GM19397 (cell line): ENCODE measurements at regions not wholly inside any gene's neighbourhood (a gene's known extent, or its start where the extent isn't known, plus 50 kb on each side); places are given as distances from the start of the nearest gene placed in this dataset.
"Not testable (repeated sequence)": the region's sequence is repeated elsewhere in the genome, so short reads cannot be mapped to it uniquely, and the experiment has no call there.

Experiments used
- ATAC-seq: cut with Tn5 transposase; IDR thresholded peaks from one replicate; pipeline ENCODE4 v1.9.1; 2021; ENCODE audit warnings: mild to moderate bottlenecking, moderate library complexity; ENCODE audit not compliant: unreplicated experiment

DNA sequence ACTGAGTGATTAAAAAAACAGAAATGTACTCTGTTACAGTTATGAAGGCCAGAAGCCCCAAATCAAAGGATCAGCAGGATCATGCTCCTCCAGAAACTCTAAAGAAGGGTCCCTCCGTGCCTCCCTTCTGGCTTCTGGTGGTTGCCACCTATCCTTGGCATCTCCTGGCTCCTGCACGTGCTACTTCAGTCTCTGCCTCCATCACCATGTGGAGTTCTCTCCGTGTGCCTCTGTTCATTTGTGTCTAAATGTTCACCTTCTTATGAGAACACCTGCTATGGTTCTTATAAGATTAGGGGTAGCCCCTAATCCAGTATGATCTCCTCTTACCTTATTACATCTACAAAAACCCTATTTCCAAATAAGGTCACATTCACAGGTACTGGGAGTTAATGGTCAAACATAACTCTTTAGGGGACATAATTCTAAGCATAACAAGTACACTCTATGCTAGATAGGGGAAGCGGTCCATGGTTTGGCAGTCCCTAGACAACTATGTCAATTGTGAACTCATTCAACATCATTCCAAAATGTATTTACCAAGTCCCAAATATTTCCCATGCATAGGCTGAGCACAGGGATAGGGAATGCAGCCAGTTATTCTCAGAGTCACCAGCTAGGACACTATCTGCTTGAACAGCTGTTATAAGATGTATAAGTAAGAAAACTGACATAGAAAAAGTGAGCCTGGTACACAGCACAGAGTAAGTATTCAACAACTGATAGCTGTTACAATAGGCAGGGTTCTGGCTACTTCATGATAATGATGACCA, 295.5 kb upstream of the BOD1L1 start:
- no peak for ATAC-seq

DNA sequence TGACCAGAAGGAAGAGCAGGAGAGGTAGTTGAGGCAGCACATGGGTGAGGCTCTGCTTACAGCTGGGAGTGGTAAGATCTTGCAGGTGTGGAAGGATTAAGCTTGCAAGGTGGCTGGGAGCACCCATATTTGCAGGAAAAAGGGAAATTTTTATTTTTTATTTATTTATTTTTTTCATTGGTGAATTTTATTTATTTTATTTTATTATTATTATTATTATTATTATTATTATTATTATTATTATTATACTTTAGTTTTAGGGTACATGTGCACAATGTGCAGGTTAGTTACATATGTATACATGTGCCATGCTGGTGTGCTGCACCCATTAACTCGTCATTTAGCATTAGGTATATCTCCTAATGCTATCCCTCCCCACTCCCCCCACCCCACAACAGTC, 297.4 kb upstream of the BOD1L1 start:
- not testable (repeated sequence) for ATAC-seq

DNA sequence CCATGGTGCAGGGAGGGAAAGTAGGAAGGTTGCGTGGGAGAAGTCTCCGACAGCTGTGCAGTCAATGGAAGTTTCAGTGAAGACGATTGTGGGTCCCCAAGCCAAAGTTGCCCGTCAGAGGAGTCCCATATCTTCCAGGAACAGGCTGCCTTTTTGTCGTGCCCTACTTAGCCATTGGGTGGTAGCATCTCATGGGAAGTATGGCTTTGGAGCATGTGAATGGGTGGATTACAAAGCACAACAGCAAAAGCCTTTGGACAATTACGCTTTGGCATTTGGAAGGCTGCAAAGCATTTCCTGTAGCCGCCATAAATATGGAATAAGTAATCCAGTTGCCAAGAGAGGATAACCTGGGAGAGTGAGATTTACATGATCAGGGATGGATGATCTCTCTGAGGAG, 300.7 kb upstream of the BOD1L1 start:
- no peak for ATAC-seq

DNA sequence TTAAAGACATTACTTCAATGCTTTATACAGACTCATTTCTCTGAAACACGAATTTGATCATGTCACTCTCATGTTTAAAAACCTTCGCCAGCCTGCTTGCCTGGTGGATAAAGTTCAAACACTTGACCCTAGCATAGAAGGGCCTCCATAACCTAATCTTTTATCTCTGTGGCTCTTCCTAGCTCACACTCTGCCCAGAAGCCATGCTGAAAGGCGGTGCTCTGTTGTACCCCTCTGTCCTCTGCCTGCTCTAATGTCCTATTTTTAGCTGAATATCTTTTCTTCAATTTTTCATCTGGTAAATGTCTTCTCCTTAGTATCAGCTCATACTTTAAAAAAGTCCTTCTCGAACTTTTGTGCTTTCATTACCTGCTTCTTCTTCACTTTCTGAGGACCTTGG, 302.6 kb upstream of the BOD1L1 start:
- ATAC-seq: no peak

DNA sequence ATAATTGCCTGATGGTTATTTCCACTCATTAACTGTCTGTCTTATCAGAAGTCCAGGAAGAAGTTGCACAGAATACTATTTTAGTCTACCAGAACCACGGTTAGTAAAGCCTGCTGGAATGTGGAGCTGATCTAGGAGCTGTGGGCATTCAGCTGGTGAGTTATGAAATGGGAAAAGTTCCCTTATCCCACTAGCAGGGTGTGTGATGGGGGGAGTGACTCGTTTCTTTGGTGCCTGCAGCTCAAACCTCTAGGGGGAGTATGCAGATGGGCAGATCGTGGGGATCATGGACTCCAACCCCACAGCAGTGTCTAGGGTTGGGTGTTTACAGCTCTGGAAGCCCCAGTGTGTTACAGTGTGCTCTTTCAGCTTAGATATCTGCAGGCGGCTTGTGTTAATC, 305.7 kb upstream of the BOD1L1 start:
- no peak for ATAC-seq

DNA sequence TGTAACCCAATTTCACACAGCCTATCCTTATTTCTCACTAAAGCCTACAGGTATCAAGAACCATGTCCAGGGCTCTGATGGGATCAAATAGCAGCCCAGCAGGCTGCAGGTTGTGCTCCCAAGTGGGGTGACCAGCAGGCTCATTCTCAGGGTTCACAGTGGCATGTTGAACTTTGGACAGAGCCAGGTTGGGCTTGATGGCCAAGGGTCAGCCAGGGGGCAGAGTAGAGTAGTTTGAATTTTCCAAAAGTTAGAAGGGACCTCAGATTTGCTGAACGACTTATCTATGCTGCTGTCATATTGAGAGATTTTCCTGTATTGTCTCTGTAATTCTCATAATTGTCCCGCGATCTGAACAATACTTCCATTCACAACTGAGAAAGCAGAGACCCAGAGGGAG, 310.8 kb upstream of the BOD1L1 start:
- no peak for ATAC-seq

DNA sequence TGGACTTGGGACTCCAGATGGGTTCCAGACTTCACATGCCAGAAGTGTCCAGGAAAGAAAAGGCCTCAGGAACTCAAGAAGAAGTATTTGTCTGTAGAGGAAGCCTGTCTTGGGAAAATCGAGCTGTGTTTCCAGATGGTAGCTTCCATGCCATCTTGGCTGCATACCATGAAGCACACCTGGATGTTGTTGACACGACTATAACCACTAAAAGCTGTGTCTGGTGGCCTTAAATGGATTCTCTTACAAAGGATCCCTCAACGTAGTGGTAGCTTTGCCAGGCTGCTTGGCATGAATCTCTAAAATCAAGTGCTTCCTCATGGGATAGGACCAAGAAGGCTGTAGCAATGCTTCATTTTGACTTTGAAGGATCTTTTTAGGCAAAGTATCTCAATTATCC, 313.4 kb upstream of the BOD1L1 start:
- no peak for ATAC-seq

DNA sequence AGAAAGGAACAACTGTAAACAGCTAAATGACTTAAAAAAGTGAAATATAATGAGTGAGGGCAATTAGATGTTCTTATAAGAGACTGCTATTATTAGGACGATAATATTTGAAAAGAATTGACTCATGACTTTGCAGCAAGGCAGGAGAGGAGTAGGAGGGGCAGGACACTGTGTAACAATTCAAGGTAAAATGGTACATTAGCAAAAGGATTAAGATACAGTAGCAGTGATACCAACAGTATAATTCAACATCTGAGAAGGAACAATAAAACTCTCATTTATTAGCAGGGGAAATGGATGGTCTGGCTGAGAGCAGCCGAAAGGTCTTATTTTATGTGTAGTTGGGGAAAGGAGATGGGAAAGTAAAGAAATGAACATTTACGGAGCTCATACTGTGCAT, 315.5 kb upstream of the BOD1L1 start:
- ATAC-seq: no peak

DNA sequence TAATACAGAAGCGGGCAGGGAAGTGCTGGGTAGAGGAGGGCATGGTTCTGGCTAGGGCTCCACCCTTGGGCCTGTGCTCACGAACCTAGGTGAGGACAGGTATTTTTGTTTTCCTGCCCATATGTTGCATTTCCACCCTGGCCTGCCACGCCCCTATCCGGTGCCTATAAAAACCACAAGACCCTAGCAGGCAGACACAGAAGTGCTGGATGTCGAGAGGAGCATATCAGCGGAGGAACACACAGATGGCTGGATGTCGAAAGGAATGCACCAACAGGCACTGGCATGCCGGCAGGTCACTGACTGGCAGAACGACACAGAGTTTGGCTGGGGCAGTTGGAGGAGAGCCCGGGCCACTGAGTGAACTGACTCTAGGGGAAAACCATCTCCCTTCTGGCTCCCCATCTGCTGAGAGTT, 316.6 kb upstream of the BOD1L1 start:
- ATAC-seq: no peak

DNA sequence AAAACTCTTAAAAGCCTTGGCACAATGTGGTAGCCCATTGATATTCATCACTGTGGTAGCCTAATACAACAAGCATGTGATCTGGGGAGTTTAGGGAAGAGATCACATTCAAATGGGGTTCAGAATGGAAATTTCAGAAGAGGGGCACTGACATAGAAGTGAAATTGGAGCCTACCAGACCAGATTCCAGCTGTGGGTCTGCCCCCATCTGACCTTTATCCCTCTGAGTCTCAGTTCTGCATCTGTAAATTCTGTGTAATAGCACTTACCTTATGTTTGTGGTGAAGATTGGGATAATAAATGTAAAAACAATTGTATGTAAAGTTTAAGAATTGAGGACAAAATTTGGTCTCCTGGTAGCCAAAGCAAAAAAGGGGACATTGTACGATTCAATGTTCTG, 320.4 kb upstream of the BOD1L1 start:
- no peak for ATAC-seq

DNA sequence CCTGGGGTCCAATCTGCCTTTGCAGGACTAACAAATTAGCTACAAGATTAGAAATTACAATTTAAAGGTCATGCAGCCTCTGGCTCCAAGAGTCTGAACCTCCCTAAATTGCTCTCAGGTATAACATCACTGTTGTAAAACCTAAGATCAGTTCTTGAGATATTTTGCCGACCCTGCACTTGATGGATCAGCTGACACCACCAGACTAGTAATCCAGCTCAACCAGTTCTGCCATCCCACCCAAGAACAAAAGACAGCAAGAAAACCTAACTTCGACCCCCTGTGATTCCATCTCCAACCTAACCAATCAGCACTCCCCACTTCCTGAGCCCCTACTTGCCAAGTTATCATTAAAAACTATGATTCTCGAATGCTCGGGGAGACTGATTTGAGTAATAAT, 323.0 kb upstream of the BOD1L1 start:
- ATAC-seq: no peak

DNA sequence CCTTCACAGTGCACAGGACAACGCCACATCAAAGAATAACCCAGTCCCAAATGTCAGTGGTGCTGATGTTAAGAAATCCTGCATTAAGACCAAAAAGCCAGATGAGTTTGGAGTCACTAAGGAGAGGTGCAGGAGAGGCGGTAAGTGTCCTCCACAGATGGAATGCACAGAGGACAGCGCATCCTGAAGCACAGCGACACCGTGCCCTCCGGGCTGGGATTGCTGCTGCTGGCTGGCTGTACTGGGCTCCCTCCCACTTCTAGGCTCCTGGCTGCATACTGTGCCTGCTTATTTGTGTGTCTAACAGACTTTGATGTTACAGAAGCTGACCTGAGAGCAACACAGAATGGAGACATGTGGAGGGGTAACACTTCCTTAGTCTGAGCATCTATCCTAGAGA, 325.6 kb upstream of the BOD1L1 start:
- no peak for ATAC-seq

DNA sequence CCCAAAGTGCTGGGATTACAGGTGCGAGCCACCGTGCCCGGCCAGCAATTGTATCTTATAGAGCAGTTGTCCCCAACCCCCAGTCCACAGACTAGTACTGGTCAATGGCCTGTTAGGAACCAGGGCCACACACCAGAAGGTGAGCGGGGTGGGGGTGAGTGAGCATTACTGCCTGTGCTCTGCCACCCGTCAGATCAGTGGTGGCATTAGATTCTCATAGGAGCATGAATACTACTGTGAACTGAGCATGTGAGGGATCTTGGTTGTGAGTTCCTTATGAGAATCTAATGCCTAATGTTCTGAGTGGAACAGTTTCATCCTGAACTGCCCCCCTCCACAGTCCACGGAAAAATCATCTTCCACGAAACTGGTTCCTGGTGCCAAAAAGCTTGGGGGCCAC, 328.0 kb upstream of the BOD1L1 start:
- no peak for ATAC-seq

DNA sequence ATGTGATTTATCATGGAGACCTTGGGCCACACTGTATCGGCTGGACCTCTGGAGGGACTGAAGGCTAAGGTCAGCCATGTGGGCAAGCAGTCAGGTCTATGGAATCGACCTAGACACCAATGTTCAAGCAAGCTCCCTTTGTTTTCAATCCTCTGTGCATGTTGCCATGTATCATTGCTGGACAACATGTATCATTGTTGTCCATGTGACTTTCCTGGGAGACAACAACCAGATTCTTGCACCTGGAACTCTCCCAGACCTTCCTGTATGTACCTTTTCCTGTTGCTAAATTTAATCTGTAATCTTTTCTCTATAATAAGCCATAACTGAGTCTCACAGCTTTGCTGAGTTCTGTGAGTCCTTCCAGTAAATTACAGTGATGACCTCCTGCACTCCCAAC, 329.4 kb upstream of the BOD1L1 start:
- ATAC-seq: no peak

DNA sequence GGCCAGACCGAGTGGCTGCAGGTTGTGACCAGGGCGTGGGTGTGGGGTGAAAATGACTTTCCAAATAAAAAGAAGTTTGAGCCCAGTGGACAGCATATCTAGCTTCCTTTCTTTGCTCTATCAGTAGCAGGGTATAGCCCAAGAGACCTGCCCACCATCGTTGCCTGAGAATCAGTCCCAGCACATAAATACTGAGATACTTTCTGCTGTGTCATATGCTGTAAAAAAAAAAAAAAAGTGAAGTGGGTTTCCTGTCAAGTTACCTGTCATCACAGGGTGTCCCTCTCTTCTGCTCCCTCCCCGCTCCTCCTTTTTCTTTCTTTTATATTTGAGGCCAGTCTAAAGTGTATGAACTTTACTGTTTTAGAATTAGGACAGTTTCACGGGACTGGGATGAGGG, 330.3 kb upstream of the BOD1L1 start:
- no peak for ATAC-seq

DNA sequence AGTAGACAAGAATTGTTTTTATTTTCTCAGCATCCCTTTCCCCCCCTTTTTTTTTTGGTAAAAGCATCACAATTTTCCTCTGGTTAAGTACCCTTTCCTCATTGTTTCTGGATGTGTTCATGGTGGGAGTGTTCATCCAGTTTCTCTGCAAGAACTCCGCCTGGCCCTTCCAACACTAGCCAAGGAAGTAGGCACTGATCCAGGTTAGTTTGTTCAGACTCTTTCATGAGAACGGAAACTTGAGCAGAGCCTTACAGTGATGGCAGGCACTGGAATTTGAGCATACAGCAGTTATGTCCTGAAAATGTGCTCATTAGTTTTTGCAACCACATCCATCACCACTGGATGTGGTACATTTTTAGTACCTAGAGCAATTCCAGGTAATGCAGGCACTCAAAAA, 336.1 kb upstream of the BOD1L1 start:
- no peak for ATAC-seq

DNA sequence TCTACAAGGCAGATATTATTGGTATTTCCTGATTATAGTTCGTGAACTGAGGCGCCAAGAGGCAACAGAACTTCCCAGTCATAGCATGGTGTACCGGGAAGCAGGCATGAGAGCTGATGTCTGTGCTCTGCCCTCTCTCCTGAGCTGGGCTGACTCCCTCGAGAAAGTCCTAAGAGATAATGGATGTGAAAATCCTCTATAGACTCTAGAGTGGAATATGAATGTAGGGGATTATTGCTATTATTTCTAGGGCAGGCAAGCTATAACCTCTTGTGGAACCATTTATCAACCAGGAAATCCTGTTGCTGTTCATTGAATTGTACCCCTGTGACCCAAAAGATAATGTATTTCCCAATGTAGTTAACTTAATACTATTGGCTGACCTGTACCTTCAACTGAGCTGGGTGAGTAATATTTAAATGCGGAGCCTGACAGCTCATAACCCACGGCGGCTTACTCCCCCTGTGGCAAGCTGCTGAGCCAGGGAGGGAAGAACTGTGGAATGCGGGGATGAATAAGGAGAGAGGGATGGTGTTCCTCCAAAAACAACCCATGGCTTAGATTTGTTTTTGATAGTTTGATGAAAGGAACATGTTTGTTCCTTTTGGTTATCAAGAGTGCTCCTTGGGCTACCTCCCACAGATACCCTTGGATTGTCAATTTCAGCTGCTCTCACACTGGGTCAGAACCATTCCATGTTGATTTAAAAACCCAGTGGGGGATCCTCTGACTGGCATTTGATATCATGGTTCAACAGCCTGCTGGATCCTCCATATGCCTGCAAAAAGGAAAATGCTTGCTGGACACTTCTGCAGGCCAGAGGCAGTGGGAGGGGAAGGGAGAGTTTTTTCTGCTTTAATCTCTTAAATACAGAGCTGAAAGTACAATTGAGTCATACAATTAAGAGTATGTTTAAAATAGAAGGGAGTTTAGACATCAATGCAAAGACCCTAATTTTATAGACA, 339.0 kb upstream of the BOD1L1 start:
- ATAC-seq: no peak

DNA sequence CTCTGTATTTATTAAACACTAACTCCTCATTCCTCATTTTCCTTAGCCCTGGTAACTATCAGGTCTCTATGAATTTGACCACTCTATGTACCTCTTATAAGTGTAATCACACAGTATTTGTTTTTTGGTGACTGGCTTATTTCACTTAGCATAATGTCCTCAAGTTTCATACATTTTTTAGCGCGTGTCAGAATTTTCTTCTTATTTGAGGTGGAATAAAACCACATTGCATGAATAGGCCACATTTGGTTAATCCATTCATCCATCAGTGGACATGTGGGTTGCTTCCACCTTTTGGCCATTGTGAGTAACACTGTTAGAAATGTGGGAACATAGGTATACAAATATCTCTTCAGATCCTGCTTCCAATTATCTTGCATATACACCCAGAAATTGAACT, 341.2 kb upstream of the BOD1L1 start:
- no peak for ATAC-seq

DNA sequence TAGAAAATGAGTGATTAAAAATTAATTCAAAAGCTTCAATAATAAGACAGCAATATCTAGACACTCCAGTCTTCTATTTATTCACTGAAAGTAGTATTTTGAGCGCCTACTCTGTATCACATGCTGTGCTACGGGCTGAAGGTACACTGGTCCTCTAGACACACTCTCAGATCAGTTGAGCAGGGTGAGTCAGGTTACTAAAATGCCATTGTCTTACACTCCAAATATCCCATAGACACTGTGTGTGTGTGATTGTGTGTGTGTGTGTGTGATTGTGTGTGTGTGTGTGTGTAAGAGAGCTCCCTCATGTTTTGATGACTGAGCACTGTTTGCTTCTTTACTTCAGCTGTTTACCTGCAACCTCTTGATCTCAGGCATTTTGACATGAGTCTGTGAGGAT, 342.8 kb upstream of the BOD1L1 start:
- no peak for ATAC-seq

DNA sequence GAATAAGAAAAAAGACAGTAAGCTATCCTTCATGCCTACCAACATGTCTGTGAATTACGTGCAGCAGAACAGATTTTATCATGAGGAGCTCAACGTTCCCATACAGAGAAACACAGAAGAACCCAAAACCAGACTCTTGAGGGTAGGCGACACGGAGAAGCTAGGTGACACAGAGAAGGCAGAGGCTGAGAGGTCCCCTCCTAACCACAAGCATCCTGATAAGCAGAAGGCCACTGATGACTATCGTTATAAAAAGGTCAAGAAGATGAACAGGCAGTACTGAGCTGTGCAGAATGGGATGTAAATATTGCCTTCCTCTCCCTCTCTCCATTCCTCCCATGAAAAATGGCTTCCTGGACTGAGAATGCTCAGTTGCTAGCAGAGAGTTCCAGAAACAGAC, 350.2 kb upstream of the BOD1L1 start:
- no peak for ATAC-seq

DNA sequence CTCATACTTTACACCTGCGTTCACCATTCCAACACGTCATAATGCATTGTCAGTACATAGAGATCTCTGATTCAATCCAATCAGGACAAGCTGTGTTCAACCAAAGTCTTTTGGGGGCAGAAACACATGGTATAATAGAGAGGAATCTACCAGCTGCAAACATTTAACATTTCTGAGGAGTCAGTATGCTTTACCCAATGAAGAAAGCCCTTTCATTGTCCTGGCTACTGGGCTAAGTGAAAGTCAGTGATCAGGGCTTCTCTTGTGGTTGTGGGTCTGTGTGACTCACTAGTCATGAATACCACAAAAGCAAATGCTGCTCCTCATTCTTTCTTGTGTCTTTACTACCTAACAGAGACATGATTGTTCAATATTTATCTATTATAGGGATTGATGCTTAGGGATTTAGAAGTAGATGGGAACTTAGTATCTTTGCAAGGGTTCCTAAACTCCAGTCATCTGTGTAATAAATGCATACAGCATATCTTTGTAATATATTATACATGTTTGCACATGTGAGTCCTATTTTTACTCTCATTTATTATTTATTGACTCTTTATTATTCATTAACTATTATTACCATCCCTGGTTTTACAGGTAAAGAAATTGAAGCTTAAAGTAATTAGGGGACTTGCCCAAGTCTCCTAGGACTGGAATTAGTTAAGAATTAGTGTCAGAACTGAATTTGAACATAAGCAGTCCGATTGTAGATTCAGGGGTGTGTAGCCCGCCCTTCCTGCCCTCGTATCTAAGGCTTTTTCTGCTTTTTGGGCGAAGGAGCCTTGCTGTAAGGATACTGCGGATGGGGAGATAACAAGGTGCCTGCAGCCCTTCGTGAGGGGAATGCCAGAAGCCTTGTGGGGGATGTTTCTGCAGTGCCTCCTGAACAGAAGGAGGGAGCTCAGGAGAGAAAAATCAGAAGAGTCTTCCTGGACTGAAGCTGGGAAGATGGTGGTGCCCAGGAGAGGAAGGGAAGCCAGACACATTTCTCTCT, 353.1 kb upstream of the BOD1L1 start:
- ATAC-seq: peak; percentile 69
